ENCODE measurements at regions not wholly inside any gene's neighbourhood (a gene's known extent, or its start where the extent isn't known, plus 50 kb on each side); places are given as distances from the start of the nearest gene placed in this dataset.

DNA sequence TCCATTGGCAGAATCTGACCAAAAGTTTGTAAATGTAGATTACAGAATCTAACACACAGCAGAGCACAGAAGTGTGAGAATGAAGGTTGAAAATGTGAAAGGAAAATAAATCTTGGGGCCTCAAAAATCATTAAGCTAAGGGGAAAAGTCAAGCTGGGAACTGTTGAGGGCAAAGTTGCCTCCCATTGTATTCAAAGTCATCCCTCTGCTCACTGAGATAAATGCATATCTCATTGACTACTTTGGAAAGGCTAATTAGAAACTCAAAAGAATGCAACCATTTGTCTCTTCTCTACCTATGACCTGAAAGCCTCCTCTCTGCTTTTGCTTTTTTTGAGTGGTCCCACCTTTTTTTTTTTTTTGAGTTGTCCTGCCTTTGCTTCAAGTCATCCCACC lies 97.4 kb upstream of the ATF7IP start:
- TF ChIP-seq, protein P1, sequence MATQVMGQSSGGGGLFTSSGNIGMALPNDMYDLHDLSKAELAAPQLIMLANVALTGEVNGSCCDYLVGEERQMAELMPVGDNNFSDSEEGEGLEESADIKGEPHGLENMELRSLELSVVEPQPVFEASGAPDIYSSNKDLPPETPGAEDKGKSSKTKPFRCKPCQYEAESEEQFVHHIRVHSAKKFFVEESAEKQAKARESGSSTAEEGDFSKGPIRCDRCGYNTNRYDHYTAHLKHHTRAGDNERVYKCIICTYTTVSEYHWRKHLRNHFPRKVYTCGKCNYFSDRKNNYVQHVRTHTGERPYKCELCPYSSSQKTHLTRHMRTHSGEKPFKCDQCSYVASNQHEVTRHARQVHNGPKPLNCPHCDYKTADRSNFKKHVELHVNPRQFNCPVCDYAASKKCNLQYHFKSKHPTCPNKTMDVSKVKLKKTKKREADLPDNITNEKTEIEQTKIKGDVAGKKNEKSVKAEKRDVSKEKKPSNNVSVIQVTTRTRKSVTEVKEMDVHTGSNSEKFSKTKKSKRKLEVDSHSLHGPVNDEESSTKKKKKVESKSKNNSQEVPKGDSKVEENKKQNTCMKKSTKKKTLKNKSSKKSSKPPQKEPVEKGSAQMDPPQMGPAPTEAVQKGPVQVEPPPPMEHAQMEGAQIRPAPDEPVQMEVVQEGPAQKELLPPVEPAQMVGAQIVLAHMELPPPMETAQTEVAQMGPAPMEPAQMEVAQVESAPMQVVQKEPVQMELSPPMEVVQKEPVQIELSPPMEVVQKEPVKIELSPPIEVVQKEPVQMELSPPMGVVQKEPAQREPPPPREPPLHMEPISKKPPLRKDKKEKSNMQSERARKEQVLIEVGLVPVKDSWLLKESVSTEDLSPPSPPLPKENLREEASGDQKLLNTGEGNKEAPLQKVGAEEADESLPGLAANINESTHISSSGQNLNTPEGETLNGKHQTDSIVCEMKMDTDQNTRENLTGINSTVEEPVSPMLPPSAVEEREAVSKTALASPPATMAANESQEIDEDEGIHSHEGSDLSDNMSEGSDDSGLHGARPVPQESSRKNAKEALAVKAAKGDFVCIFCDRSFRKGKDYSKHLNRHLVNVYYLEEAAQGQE (IDR thresholded peaks at IDR 0.05; ENCODE audit: insufficient replicate concordance, low read depth): no peak
- TF ChIP-seq, protein P2, sequence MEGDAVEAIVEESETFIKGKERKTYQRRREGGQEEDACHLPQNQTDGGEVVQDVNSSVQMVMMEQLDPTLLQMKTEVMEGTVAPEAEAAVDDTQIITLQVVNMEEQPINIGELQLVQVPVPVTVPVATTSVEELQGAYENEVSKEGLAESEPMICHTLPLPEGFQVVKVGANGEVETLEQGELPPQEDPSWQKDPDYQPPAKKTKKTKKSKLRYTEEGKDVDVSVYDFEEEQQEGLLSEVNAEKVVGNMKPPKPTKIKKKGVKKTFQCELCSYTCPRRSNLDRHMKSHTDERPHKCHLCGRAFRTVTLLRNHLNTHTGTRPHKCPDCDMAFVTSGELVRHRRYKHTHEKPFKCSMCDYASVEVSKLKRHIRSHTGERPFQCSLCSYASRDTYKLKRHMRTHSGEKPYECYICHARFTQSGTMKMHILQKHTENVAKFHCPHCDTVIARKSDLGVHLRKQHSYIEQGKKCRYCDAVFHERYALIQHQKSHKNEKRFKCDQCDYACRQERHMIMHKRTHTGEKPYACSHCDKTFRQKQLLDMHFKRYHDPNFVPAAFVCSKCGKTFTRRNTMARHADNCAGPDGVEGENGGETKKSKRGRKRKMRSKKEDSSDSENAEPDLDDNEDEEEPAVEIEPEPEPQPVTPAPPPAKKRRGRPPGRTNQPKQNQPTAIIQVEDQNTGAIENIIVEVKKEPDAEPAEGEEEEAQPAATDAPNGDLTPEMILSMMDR (IDR thresholded peaks at IDR 0.05; ENCODE audit: insufficient read depth, low read length): no peak
- TF ChIP-seq GABPA (IDR thresholded peaks at IDR 0.05; ENCODE audit: low read depth) (no peak), POLR2AphosphoS5 (IDR thresholded peaks at IDR 0.05; ENCODE audit: low read depth) (no peak), SPI1 (IDR thresholded peaks at IDR 0.05; ENCODE audit: borderline replicate concordance, low read depth) (no peak)
- no peak overlapping the region for H3K27ac ChIP-seq (replicated peaks)

DNA sequence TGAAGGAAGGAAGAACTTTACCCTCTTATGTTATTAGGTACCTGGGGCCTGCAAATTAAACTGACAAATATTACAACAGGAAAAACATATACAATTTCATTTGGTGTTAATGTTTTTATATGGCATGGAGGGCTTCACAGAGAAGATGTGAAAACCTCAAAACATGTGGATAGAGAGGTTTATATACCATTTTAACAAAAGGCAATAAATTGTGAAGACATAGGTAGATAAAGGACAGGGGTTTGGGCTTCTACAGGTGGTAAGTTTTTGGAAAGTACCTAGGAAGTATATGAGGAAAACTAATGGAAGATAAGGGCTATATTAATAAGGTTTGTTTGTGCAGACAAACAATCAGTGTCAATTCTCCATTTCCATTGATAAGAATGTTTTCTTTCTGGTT lies 95.1 kb upstream of the ATF7IP start:
- no peak for DNase-seq (ENCODE audit: low read depth in 1 of 2, low spot score in 1 of 2)
- no peak overlapping the region for H3K4me3 ChIP-seq (replicated peaks; ENCODE audit: insufficient read depth, low read length)
- TF ChIP-seq SPI1 (IDR thresholded peaks at IDR 0.05; ENCODE audit: borderline replicate concordance, low read depth) (no peak), GABPA (IDR thresholded peaks at IDR 0.05; ENCODE audit: low read depth) (no peak), POLR2AphosphoS5 (IDR thresholded peaks at IDR 0.05; ENCODE audit: low read depth) (no peak)
- TF ChIP-seq, protein P2 (IDR thresholded peaks at IDR 0.05; ENCODE audit: insufficient read depth, low read length): no peak
- TF ChIP-seq, protein P1 (IDR thresholded peaks at IDR 0.05; ENCODE audit: insufficient replicate concordance, low read depth): no peak
- H3K27ac ChIP-seq (replicated peaks): no peak overlapping the region
- H3K27me3 ChIP-seq (ENCODE audit: insufficient read depth, poor library complexity, severe bottlenecking): no peaks in the 10 kb centered on the region

More for the DNA sequence above, 97.4 kb upstream of the ATF7IP start:
- no peaks in the 10 kb centered on the region for H3K27me3 ChIP-seq (ENCODE audit: insufficient read depth, poor library complexity, severe bottlenecking)
- no peak overlapping the region for H3K4me3 ChIP-seq (replicated peaks; ENCODE audit: insufficient read depth, low read length)
- DNase-seq (ENCODE audit: low read depth in 1 of 2, low spot score in 1 of 2): no peak

DNA sequence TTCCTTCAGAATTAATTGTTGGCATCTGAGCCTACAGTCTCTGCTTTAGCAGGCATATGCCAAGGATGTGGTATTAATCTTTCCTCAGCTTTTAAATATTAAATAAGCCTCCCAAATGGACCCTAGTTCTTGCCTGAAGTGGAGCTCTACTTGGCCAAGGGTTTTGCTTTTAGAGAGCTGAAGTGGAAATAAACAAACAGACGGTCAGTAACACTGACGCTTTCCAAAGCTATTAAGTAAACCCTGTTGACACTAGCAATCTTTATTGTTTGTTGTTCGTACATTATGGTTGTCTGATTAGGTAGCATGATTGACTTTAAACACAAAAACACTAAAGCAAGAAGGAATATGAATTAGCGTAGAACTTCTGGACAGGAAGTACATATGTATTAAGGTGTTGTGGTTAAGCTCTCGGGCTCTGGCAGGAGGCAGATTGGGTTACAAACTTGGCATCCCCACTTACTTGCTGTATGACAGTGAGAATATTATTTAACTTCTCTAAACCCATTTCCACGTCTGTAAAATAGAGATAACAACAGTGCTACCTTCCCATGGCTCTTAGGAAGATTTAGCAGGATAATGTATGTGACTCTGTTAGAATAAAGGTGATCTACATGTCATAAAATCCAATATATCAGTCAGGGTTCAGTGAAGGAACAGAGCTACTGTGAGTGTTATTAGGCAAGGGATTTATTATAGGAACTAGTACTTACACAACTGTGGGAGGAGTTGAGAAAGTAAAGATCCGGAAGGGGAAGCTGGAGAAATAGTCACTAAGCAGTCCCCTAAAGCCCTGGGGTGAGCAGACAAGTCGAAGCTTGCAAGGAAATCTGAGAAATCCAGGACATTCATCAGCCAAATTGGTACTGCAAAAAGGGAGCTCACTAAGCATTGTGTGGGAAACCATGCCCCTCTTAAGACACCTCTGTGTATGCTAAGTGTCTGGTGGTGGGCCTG lies 92.2 kb upstream of the ATF7IP start:
- TF ChIP-seq, protein P2 (IDR thresholded peaks at IDR 0.05; ENCODE audit: insufficient read depth, low read length): no peak
- peak; percentile 51; the same call in 1 of the 2 replicates for TF ChIP-seq GABPA (IDR thresholded peaks at IDR 0.05; ENCODE audit: low read depth)
- TF ChIP-seq POLR2AphosphoS5 (IDR thresholded peaks at IDR 0.05; ENCODE audit: low read depth): peak; percentile 27; the same call in 1 of the 2 replicates
- no peaks in the 10 kb centered on the region for H3K27me3 ChIP-seq (ENCODE audit: insufficient read depth, poor library complexity, severe bottlenecking)
- peak; percentile 83 to 86 for DNase-seq (ENCODE audit: low read depth in 1 of 2, low spot score in 1 of 2)
- H3K4me3 ChIP-seq (replicated peaks; ENCODE audit: insufficient read depth, low read length): no peak overlapping the region
- H3K27ac ChIP-seq (replicated peaks): peak overlapping the region; percentile 86
